GM23338 (cell line): ENCODE measurements at regions not wholly inside any gene's neighbourhood (a gene's known extent, or its start where the extent isn't known, plus 50 kb on each side); places are given as distances from the start of the nearest gene placed in this dataset.

Experiments used
- ATAC-seq: fragments of 200-7000 bp; cut with Tn5 transposase; 3 replicates; pipeline ENCODE4 v1.9.1; 2020
- DNase-seq: peaks from one replicate; pipeline ENCODE4 v3.0.0-alpha.2; 2015; ENCODE audit warnings: low spot score
- H2AFZ ChIP-seq: fragments of 200-600 bp; sonication (generic); 2 replicates; pipeline ENCODE4 v1.8.0; 2016; ENCODE audit warnings: antibody characterized with exemption, mild to moderate bottlenecking, moderate library complexity
- H3F3A ChIP-seq: fragments of 200-600 bp; sonication (generic); replicated peaks from 2 replicates; pipeline ENCODE4 v1.8.0; 2017; ENCODE audit warnings: antibody characterized with exemption, mixed run types, low read depth
- H3K27ac ChIP-seq: fragments of 200-600 bp; sonication (generic); 2 replicates; pipeline ENCODE4 v1.6.1; 2016; ENCODE audit warnings: low read depth
- H3K27me3 ChIP-seq: fragments of 200-600 bp; sonication (generic); 2 replicates; pipeline ENCODE4 v1.8.0; 2016; ENCODE audit warnings: mild to moderate bottlenecking, mixed run types, moderate library complexity; ENCODE audit not compliant: insufficient read depth
- H3K36me3 ChIP-seq: fragments of 200-600 bp; sonication (generic); 2 replicates; pipeline ENCODE4 v1.8.0; 2016; ENCODE audit warnings: mild to moderate bottlenecking; ENCODE audit not compliant: insufficient read depth
- H3K4me1 ChIP-seq: fragments of 200-600 bp; sonication (generic); 2 replicates; pipeline ENCODE4 v1.8.0; 2016; ENCODE audit warnings: mild to moderate bottlenecking, moderate library complexity; ENCODE audit not compliant: insufficient read depth
- H3K4me2 ChIP-seq: fragments of 200-600 bp; sonication (generic); 2 replicates; pipeline ENCODE4 v1.7.1; 2017; ENCODE audit warnings: mixed run types
- H3K4me3 ChIP-seq: fragments of 200-600 bp; sonication (generic); 2 replicates; pipeline ENCODE4 v1.6.1; 2016; ENCODE audit warnings: mixed run types
- H3K79me2 ChIP-seq: fragments of 200-600 bp; sonication (generic); replicated peaks from 2 replicates; pipeline ENCODE4 v1.8.0; 2017; ENCODE audit warnings: mild to moderate bottlenecking; ENCODE audit not compliant: insufficient read depth
- H3K9me2 ChIP-seq: fragments of 200-600 bp; sonication (generic); 2 replicates; pipeline ENCODE4 v1.8.0; 2017; ENCODE audit not compliant: insufficient read depth
- H4K20me1 ChIP-seq: fragments of 200-600 bp; sonication (generic); replicated peaks from 2 replicates; pipeline ENCODE4 v1.8.0; 2017; ENCODE audit warnings: mild to moderate bottlenecking; ENCODE audit not compliant: insufficient read depth
- H3K27ac Mint-ChIP-seq: 2 replicates; pipeline ENCODE4 v1.8.0; 2020; ENCODE audit warnings: inconsistent platforms, mild to moderate bottlenecking, moderate library complexity, mixed read lengths
- H3K27me3 Mint-ChIP-seq: 3 replicates; pipeline ENCODE4 v1.8.0; 2022; ENCODE audit warnings: low read depth, mild to moderate bottlenecking, moderate library complexity, mixed read lengths, inconsistent platforms; ENCODE audit not compliant: insufficient read depth, poor library complexity
- H3K36me3 Mint-ChIP-seq: 3 replicates; pipeline ENCODE4 v1.8.0; 2021; ENCODE audit warnings: low read depth, mild to moderate bottlenecking, inconsistent platforms, moderate library complexity, mixed read lengths
- H3K4me1 Mint-ChIP-seq: 3 replicates; pipeline ENCODE4 v1.8.0; 2020; ENCODE audit warnings: mild to moderate bottlenecking, inconsistent platforms, mixed read lengths
- H3K4me3 Mint-ChIP-seq: 3 replicates; pipeline ENCODE4 v1.8.0; 2021; ENCODE audit warnings: moderate library complexity, mild to moderate bottlenecking, inconsistent platforms, mixed read lengths
- H3K9me3 Mint-ChIP-seq: 3 replicates; pipeline ENCODE4 v1.8.0; 2020; ENCODE audit warnings: moderate library complexity, mild to moderate bottlenecking, inconsistent platforms, mixed read lengths
- CREB1 ChIP-seq: fragments of 250-450 bp; sonication (Bioruptor Pico); IDR thresholded peaks from 2 replicates; pipeline ENCODE4 v1.5.0; 2020; ENCODE audit warnings: low read depth, mild to moderate bottlenecking, moderate library complexity
- ETS1 ChIP-seq: IDR thresholded peaks from 2 replicates; pipeline ENCODE4 v1.6.1; 2016; ENCODE audit warnings: antibody characterized with exemption
- EZH2phosphoT487 ChIP-seq: fragments of 200-600 bp; sonication (generic); IDR thresholded peaks from one replicate; pipeline ENCODE4 v1.8.1; 2018; ENCODE audit warnings: antibody characterized with exemption; ENCODE audit not compliant: unreplicated experiment
- POLR2AphosphoS5 ChIP-seq: IDR thresholded peaks from 2 replicates; pipeline ENCODE4 v1.6.1; 2016; ENCODE audit warnings: antibody characterized with exemption, low read depth
- STAT1 ChIP-seq: IDR thresholded peaks from one replicate; pipeline ENCODE4 v1.6.1; 2016; ENCODE audit warnings: antibody characterized with exemption; ENCODE audit not compliant: unreplicated experiment
- ZNF114 ChIP-seq: fragments of 250-450 bp; sonication (Bioruptor Pico); IDR thresholded peaks from 2 replicates; pipeline ENCODE4 v1.5.0; 2020; ENCODE audit warnings: mild to moderate bottlenecking, moderate library complexity
- ZNF331 ChIP-seq: fragments of 250-450 bp; sonication (Bioruptor Pico); IDR thresholded peaks from 2 replicates; pipeline ENCODE4 v1.5.0; 2020; ENCODE audit warnings: low read depth, mild to moderate bottlenecking, moderate library complexity
- TF ChIP-seq, protein P1 (sequence below): IDR thresholded peaks from one replicate; pipeline ENCODE4 v1.6.1; 2018; ENCODE audit warnings: antibody characterized with exemption; ENCODE audit not compliant: unreplicated experiment

DNA sequence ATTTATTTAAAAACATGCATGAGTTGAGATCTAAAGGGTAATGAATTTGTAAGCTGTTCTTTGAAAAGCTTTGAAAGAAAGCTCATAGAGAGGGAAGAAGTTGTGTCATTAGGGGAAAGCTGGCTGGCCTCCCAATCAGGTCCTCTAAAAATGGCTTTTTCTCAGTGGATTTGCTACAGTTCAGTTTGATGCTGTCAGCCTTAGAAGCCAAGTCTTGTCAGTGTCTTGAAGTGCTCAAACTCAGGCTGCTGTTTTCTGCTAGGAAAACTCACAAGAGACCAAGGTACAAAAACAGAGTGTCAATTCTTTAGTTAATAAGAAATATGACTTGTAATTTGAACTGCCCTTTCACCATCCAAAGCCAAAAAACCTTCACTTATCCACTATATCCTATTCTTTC, 243.8 kb downstream of the OTOL1 start:
- H3K27me3 ChIP-seq = no peaks in the 10 kb centered on the region
- no peak for DNase-seq
- H3K27ac ChIP-seq = no peak overlapping the region
- H3K9me2 ChIP-seq = no peaks in the 10 kb centered on the region
- H3K36me3 ChIP-seq = no peaks in the 10 kb centered on the region
- H3K4me3 Mint-ChIP-seq = no peak overlapping the region
- no peaks in the 10 kb centered on the region for H4K20me1 ChIP-seq
- H3K36me3 Mint-ChIP-seq = no peaks in the 10 kb centered on the region
- H3K4me1 ChIP-seq = no peaks in the 10 kb centered on the region
- H3K79me2 ChIP-seq = no peaks in the 10 kb centered on the region
- no peak for ATAC-seq
- H3K27me3 Mint-ChIP-seq = no peaks in the 10 kb centered on the region
- H3K9me3 Mint-ChIP-seq = no peaks in the 10 kb centered on the region
- H3K4me1 Mint-ChIP-seq = peaks cover 3% of the 10 kb centered on the region; the same call in 1 of the 3 replicates
- H3K27ac Mint-ChIP-seq = no peak overlapping the region
- H2AFZ ChIP-seq = no peak overlapping the region
- no peak overlapping the region for H3K4me2 ChIP-seq
- TF ChIP-seq EZH2phosphoT487 (no peak), CREB1 (no peak), ETS1 (no peak), STAT1 (no peak), POLR2AphosphoS5 (no peak), ZNF331 (no peak)
- TF ChIP-seq, protein P1, sequence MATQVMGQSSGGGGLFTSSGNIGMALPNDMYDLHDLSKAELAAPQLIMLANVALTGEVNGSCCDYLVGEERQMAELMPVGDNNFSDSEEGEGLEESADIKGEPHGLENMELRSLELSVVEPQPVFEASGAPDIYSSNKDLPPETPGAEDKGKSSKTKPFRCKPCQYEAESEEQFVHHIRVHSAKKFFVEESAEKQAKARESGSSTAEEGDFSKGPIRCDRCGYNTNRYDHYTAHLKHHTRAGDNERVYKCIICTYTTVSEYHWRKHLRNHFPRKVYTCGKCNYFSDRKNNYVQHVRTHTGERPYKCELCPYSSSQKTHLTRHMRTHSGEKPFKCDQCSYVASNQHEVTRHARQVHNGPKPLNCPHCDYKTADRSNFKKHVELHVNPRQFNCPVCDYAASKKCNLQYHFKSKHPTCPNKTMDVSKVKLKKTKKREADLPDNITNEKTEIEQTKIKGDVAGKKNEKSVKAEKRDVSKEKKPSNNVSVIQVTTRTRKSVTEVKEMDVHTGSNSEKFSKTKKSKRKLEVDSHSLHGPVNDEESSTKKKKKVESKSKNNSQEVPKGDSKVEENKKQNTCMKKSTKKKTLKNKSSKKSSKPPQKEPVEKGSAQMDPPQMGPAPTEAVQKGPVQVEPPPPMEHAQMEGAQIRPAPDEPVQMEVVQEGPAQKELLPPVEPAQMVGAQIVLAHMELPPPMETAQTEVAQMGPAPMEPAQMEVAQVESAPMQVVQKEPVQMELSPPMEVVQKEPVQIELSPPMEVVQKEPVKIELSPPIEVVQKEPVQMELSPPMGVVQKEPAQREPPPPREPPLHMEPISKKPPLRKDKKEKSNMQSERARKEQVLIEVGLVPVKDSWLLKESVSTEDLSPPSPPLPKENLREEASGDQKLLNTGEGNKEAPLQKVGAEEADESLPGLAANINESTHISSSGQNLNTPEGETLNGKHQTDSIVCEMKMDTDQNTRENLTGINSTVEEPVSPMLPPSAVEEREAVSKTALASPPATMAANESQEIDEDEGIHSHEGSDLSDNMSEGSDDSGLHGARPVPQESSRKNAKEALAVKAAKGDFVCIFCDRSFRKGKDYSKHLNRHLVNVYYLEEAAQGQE = no peak
- no peaks in the 10 kb centered on the region for H3F3A ChIP-seq
- no peak overlapping the region for H3K4me3 ChIP-seq

- H3K9me3 Mint-ChIP-seq = no peaks in the 10 kb centered on the region; the same call in 2 of the 3 replicates
- TF ChIP-seq POLR2AphosphoS5 = no peak
- TF ChIP-seq ZNF114 (CRISPR knock-in tag) = no peak
- TF ChIP-seq ETS1 = no peak
- no peak for TF ChIP-seq ZNF331
- no peak for TF ChIP-seq STAT1
- TF ChIP-seq, protein P1 = no peak
- H3K27me3 Mint-ChIP-seq = no peaks in the 10 kb centered on the region
- H3K4me3 Mint-ChIP-seq = no peak overlapping the region
- no peak overlapping the region for H3K27ac Mint-ChIP-seq
- H3K27me3 ChIP-seq = no peaks in the 10 kb centered on the region
- no peaks in the 10 kb centered on the region for H3K36me3 ChIP-seq
- H3K36me3 Mint-ChIP-seq = no peaks in the 10 kb centered on the region
- no peaks in the 10 kb centered on the region for H4K20me1 ChIP-seq
- no peak for DNase-seq
- no peaks in the 10 kb centered on the region for H3K9me2 ChIP-seq
- H3K27ac ChIP-seq = no peak overlapping the region
- H3K4me2 ChIP-seq = no peak overlapping the region
- no peaks in the 10 kb centered on the region for H3K79me2 ChIP-seq
- H3F3A ChIP-seq = no peaks in the 10 kb centered on the region
- H3K4me1 Mint-ChIP-seq = peaks cover 3% of the 10 kb centered on the region; the same call in 1 of the 3 replicates
- no peak overlapping the region for H3K4me3 ChIP-seq
- no peak overlapping the region for H2AFZ ChIP-seq
- no peaks in the 10 kb centered on the region for H3K4me1 ChIP-seq
- no peak for ATAC-seq
These were observed 247.8 kb downstream of the OTOL1 start for GRCh38 chr3:161744366-161744765.
